HG03025 (cell line): ENCODE measurements at regions not wholly inside any gene's neighbourhood (a gene's known extent, or its start where the extent isn't known, plus 50 kb on each side); places are given as distances from the start of the nearest gene placed in this dataset.

Experiments used
- ATAC-seq: cut with Tn5 transposase; IDR thresholded peaks from one replicate; pipeline ENCODE4 v1.9.1; 2021; ENCODE audit warnings: mild to moderate bottlenecking, moderate library complexity; ENCODE audit not compliant: unreplicated experiment, low FRiP score

- no peak for ATAC-seq
Observed at GRCh38 chr7:41879403-41879802, 176.5 kb upstream of the INHBA start.

- ATAC-seq = no peak
Observed at GRCh38 chr7:41878309-41879295, 175.7 kb upstream of the INHBA start.

DNA sequence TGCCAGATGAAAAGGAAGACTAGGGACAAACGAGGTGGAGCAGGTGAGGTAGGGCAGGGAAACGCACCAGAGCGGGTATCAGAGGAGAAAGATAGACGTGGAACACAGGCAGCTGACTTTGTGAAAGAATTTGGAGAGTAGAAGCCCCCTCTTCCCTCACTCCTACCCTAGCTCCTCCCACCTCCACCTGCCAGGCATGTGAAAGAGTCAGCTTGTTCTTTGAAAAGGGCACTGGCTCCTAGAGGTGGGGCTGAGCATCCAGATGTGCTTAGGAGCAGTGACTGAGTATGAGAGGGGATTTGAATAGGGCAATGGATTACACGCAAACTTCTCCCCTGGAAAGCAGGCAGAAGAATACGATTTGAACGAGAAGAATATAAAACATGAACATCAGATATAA is 174.2 kb upstream of the INHBA start:
- ATAC-seq = no peak

GRCh38 chr7:41875513-41875912 is 172.6 kb upstream of the INHBA start:
- no peak for ATAC-seq

DNA sequence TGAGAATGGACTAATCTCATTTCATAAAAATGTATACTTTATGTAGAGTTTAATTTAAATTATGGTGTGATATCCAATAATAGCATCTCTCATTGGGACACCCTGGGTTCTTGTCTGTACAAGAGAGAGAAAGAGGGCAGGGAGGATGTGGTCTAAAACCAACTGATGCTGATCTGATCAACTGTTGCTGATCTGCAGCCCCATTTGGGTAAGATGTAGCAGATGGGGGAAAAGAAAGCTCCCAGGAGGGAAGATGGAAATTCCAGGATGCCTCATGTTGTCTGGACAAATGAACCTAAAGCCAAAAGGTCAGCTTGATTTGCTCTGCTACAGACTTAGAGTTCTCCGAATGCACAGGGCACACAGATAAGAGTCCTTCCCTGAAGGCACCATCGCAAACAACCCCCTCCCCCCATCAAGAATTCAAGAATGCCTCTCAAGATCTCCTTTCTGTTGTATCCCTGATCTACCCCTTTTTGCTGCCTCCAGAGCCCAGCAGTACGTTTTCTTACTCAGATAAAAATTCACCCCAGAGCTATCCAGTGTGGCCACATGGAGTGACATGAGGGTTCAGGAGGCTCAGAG is 171.4 kb upstream of the INHBA start:
- no peak for ATAC-seq

- no peak for ATAC-seq
Observed at GRCh38 chr7:41873741-41874140, 170.9 kb upstream of the INHBA start.

- no peak for ATAC-seq
Observed at GRCh38 chr7:41872966-41873365, 170.1 kb upstream of the INHBA start.

- no peak for ATAC-seq
Observed at GRCh38 chr7:41870461-41871138, 167.7 kb upstream of the INHBA start.

DNA sequence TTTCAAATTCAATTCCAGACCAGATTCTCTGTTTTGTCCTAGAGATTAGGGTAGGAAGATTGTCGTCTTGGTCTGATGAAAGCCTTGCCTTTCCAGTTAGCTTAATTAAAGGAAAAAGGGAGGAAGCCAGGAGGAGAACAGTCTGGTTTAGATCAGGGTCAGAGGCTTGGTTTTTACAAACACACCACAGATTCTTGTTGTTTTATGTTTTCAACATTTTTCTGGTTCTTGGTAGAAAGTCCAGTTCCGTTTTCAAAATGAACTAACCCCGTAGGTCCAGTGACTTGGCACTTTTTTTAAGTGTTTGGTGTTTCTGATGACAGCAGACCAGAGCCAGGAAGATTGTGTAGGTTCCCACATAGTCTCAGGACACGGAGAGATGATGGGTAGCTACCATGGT is 167.1 kb upstream of the INHBA start:
- no peak for ATAC-seq

GRCh38 chr7:41869596-41869995 is 166.7 kb upstream of the INHBA start:
- no peak for ATAC-seq

DNA sequence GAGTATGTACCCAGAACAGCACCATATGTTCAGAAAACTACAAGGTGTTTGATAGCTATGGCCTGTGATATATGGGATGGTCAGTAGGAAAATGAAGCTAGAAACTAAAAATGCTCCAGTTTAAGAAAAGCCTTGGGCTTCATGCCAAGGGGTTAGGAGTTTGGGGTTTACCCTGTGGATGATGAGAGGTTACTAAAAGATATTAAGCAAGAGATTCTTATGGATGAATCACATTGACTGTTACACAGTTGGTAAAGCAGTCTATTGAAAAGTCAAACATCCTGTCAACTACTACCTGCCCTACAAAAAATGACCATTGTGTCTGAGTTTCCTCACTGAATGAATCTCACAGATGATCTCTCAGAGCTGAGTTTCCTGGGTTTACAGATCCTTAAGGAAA is 166.2 kb upstream of the INHBA start:
- ATAC-seq = no peak

GRCh38 chr7:41867639-41868280 is 164.9 kb upstream of the INHBA start:
- no peak for ATAC-seq

DNA sequence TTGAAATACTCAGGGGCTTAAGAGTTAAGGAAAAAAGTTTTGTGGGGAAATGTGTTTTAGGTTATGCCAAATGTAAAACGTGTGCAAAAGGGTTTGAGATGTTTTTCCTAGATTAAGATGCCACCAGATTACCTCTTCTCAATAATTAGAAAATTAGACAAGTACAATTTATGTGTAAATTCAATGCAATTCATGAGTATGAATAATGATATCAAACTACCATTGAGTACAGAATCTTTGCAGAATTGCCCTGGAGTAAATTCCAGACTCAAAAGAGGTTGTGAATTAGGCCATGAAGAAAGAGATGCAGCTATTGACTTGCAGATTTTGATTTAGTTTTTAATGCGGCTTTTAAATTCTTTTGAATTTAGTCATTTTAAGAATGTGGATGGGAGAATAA is 159.4 kb upstream of the INHBA start:
- ATAC-seq = no peak

- ATAC-seq = no peak
Observed at GRCh38 chr7:41861642-41862041, 158.8 kb upstream of the INHBA start.

- no peak for ATAC-seq
Observed at GRCh38 chr7:41858201-41858600, 155.3 kb upstream of the INHBA start.

GRCh38 chr7:41855798-41856197 is 152.9 kb upstream of the INHBA start:
- no peak for ATAC-seq

DNA sequence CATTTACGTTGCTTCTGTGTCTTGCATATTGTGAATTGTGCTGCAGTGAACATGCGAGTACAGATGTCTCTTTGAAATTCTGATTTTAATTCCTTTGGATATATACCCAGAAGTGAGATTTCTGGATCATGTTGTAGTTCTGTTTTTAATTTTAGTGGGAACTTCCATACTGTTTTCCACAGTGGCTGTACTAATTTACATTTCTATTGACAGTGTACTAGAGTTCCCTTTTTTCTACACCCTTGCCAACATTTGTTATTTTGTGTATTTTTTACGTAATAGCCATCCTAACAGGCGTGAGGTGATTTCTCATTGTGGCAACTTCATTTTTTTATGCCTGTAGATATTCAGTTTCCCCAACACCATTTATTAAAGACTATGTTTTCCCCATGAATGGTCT is 144.7 kb upstream of the INHBA start:
- no peak for ATAC-seq

DNA sequence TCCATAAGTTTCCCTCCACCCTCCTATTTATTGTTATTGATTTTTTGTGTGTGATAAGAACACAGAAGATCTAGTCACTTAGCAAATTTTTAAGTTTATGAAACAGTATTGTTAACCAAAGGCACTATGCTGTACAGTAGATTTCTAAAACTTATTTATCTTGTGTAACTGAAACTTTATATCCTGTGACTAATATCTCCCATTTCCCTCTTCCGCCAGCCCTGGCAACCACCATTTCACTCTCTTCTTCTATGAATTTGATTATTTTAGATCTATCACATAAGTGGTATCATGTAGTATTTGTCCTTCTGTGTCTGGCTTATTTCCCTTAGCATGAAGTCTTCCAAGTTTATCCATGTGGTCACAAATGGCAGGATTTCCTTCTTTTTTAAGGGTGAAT is 144.3 kb upstream of the INHBA start:
- ATAC-seq = no peak

DNA sequence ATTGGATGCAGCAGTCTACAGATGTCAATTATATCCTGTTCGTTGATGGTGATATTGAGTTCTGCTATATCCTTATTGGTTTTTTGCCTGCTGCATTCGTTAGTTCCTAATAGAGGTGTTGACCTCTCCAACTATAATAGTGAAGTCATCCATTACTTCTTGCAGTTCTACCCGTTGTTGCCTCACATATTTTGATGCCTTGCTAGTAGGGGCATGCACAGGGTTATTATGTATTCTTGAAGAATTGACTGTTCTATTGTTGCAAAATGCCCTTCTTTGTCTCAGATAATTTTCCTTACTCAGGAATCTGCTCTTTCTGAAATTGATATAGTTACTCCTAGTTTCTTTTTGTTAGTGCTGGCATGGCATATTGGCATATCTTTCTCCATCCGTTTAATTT is 140.1 kb upstream of the INHBA start:
- ATAC-seq = no peak

GRCh38 chr7:41837916-41838315 is 135.0 kb upstream of the INHBA start:
- no peak for ATAC-seq

DNA sequence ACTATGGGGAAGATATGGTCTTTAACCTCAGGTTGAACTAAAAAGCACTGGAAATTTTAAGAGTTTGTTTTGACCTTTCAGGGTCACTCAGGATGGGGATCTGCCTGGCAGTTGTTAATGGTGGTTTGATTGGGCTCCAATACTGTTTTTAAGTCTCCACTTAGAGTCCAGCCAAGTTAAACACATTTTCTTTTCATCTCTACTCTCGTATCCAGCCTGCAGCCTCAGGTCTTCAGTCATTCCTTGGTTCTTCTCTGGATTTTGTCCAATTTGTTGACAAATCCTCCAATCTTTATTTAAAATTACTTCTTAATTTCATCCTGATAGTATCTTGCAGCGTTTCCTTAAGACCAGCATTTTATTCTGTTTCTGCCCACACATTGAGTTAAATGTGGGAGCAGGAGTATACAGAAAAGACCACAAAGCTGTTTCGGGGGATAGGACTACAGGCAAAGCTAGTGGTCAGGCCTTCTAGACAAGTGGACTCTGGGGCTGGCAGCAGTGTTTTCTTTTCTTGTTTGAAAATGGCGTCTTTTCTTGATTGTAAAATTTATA is 133.2 kb upstream of the INHBA start:
- no peak for ATAC-seq
